Epithelial cell of esophagus (primary cell): ENCODE measurements at regions not wholly inside any gene's neighbourhood (a gene's known extent, or its start where the extent isn't known, plus 50 kb on each side); places are given as distances from the start of the nearest gene placed in this dataset.

Source experiments
- DNase-seq: peaks from one replicate; pipeline ENCODE4 v3.0.0; 2010; ENCODE audit warnings: low read depth
- H3K4me3 ChIP-seq: 2 replicates; pipeline ENCODE4 v1.5.1; 2011; ENCODE audit warnings: mild to moderate bottlenecking, low read length, control low read depth
- CTCF ChIP-seq: IDR thresholded peaks from 2 replicates; pipeline ENCODE4 v1.5.1; 2011; ENCODE audit warnings: low read depth, mild to moderate bottlenecking, low read length, control low read depth, inconsistent platforms; ENCODE audit not compliant: insufficient read depth; ENCODE audit errors: missing control alignments

- TF ChIP-seq CTCF, result no peak
- H3K4me3 ChIP-seq, result no peak overlapping the region
- no peak for DNase-seq
These were observed 72.4 kb upstream of the GGTLC1 start for GRCh38 chr20:24060851-24061590.

DNA sequence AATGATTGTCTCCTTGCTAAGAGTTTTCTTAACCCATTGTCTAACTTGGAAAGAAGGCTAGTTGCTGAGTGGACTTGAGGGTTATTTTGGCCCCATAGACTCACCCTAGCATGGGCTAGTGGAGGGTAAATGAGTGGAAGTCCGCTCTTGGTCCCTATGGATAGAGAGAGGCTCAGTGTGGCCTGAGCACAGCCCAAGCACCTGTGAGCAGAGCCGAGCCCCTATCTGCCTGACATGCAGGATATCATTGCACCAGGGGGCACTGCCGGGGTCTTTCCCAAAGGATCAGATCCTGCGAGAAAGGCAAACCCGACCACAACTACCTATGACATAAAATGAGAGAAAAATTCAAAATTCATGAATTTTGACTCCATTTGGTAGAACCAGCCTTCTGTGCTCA is 70.6 kb upstream of the GGTLC1 start:
- no peak for DNase-seq
- no peak for TF ChIP-seq CTCF
- H3K4me3 ChIP-seq, result no peak overlapping the region

DNA sequence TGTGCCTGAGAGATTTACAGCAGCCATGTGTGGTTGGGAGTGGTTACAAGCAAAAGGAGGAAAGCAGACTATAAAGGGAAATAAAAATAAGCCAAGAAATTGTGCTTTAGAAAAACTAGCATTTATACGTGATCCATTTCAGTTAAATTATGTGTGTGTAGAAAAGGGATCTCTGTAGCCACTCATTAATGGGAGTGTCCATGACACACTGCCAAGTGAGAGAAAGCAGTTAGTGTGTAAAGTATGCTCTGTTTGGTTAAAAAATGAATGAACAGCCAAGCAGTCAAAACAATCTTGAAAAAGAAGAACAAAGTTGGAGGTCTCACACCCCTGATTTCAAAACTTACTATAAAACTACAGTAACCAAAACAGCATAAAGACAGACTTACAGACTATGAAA is 67.9 kb upstream of the GGTLC1 start:
- H3K4me3 ChIP-seq, result no peak overlapping the region
- TF ChIP-seq CTCF, result no peak
- DNase-seq, result no peak

DNA sequence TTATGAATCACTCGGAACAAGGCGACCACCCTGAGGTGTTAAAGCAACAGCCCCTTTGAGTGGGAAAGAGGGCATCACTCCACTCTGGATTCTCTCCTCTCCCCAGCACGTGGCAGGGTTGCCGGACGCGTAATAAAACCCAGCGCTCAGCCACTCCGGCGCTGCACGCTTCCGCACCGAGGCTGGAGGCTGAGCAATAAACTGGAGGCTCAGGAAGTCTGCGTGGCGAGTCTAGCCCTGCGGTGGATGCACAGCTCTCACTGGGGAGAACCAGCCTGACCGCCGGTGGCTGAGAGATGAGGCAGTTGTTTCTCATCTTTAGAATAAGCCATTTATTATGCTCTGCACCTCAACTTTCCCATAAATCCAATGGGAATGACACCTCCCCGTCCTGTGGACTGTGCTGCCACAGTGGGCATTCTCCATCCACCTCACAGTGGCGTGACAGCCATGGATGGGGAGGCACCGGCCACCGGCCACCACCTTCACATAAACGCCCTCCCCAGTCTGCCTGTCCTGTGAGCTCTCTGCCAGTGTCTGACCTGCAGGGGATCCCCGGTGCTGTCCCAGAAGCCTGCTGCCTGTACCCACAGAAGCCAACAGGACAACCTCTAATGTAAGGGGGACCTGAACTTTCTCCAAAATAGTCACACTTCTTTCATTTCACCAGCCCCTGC is 64.2 kb upstream of the GGTLC1 start:
- no peak overlapping the region for H3K4me3 ChIP-seq
- TF ChIP-seq CTCF, result no peak
- DNase-seq, result no peak

GRCh38 chr20:24051160-24051559 is 62.6 kb upstream of the GGTLC1 start:
- DNase-seq, result no peak
- no peak overlapping the region for H3K4me3 ChIP-seq
- TF ChIP-seq CTCF, result no peak

DNA sequence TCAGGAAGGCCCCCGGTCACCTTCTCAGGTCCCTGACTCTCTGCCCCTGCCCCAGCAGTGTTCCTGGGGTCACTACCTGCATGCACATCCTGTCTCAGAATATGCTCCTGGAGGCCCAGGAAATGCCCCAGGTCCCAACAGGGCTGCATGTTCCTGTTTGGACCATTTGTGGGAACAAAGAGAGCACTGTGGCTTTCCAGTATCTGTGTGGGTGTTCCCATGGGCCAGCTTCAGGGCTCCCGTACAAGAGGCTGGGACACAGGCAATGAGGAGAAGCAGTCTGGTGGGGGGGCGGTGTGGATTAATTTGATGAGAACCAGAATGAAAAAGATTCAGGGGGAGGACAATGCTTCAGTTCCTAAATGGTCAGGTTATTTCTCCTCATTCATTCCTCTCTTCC is 61.5 kb upstream of the GGTLC1 start:
- no peak overlapping the region for H3K4me3 ChIP-seq
- no peak for TF ChIP-seq CTCF
- DNase-seq, result no peak

DNA sequence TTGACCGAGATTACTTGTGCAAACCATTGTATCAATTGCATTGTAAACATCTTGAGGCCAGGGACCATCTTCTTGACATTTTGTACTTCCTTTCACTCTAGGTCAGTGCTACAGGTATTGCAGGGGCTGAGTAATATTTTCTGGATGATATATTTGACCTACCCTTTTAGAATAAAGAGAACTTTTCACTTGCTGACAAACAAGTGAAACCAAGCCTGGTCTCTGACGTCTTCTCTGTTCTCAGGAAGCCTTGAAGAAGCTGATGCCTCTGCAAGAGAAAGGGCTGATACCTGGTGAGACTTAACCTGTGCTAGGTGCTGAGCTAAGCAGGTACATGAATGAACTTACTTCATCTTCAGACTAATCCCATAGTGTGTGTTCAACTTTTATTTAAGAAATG is 60.5 kb upstream of the GGTLC1 start:
- no peak for TF ChIP-seq CTCF
- no peak for DNase-seq
- no peak overlapping the region for H3K4me3 ChIP-seq
